GM21576 (cell line): ENCODE measurements at regions not wholly inside any gene's neighbourhood (a gene's known extent, or its start where the extent isn't known, plus 50 kb on each side); places are given as distances from the start of the nearest gene placed in this dataset.

Experiments
- ATAC-seq: cut with Tn5 transposase; IDR thresholded peaks from one replicate; pipeline ENCODE4 v1.9.1; 2021; ENCODE audit warnings: mild to moderate bottlenecking, moderate library complexity; ENCODE audit not compliant: unreplicated experiment

DNA sequence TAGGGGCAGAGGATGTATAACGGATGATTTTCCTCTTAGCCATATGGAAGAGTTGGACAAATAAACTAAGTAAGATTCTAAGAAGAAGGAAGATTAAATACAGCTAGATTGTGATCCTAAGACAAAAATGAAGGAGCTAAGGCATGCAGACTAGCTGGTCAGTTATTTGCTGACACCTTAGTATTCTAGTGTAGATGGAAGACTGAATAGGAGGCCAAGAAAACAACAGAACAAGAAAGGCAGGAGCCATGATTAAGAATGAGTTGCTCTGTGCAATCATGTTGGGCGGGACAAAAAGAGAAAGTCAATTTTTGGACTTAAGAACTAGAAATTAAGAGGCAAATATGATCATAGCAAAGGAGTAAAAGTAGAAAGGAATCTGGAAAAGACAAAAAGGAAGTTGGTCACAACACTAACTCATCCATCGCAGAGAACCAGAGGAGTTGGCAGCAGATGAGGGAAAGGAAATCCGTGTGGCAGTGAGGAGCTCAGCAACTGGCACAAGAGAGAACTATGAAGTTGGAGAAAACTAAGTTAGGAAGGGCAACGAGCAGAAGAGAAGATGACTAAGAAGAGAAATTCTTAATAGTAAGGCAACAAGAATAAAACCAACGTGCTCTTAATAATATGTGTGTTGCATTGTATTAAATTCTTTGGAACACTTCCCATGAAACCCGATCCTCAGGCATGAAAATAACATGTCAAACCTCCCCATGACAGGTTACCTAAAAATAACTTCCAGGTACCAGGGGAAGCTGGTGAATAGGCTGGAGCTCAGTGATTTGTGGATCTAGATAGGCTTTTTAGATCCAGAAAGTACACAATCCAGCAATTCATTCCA lies 234.4 kb downstream of the LTN1 start:
- ATAC-seq = no peak

DNA sequence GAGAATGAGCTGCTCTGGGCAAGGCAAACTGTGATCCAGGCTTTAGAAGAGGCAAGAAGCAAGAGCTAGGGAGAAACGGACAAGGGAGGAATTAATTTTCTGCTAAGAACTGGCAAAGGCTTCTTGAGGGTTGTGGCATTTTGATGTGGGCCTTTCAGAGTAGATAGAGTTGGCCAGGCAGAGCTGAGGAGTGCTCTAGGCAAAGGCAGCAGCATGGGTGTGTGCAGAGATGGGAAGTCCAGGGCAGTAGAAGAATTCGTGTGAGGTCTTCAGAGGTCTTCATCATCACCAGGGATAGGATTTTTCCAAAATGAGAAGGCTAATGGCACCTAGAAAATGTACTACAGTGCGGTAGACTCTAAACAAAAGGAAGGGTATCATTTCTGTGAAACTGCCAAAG lies 237.8 kb downstream of the LTN1 start:
- no peak for ATAC-seq

DNA sequence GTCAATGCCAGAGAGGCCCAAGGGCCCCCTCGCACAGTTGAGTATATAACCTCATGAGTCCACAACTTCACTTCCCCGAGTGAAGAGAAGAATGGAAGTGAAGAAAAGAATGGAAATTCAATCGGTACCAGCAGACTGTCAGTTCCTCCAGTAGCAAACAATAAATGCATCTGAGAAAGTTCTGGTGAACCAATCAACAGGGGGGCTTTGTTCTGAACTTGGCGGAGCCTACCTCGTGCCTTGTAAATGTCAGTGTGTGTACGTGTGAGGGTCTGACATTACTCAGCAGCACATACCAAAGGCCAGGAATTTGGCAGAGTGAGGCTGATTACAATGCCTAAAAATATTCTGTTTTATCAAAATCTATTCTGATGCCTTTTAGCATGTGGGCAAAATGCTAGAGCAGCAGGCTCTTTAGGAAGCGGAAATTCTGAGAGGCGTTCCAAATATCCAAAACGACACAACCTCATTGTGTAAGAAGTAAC lies 238.5 kb downstream of the LTN1 start:
- no peak for ATAC-seq

DNA sequence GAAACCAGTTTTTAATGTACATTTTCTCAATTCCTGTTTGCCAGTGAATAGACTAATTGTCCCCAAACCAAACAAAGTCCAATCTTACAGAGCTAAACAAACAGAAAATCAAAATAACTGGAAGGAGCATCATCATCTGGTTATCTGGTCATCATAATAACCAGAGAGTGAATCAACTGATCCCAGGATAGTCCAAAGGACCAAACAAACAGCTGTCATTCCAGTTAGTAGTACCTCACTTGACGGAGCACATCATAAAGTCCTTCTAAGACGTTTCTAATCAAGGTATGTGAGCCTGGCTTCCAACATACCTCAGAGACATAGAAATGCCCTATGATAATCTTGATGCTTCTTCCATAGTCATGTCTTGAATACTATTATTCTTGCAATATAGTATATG lies 240.5 kb downstream of the LTN1 start:
- no peak for ATAC-seq

DNA sequence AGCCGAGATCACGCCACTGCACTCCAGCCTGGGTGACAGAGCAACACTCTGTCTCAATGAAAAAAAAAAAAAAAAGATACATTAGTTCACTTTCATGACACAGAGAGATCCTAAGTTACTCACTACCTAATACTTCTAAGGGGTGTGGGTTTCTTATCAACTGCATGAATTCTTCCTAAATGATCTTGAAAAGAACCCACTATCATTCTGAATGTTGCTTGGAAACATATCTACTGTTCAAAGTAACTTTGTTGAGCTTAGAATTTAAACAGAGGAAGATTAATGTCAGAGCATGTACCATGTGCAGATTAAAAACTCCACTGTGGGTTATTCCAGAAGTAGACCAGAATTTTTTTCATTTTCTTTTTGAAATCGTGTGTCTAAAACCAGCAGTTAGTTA lies 241.5 kb downstream of the LTN1 start:
- ATAC-seq = no peak

DNA sequence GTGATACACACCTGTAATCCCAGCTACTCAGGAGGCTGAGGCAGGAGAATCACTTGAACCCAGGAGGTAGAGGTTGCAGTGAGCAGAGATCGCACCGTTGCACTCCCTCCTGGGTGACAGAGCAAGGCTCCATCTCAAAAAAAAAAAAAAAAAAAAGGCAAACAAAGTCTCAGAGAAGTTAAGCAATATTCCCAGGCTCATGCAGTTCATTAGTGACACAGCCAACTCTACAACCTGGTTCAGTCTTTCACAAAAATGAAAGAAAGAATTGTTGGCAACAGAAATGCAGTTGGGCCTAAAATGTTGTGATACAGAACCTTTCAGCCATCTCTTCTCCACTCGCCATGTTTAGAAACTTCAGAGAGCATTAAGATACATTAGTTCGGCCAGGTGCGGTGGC lies 242.1 kb downstream of the LTN1 start:
- ATAC-seq = no peak

DNA sequence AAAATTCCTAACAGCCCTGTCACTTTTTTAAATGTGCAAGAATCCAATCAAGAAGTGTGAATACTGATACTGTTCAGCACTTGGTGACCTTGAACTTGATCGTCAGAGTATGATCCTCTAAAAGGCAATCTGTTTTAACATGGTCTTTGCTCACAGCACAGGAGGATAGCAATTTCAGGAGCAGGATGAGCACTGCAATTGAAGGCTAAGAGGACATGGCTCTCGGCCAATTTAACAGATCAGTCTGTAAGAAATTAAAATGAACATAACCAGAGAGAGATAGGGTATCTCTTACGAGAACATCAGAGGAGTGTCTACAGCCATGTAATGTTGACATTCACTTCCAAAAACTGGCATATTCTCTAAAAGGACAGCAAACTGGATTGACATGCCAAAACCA lies 243.1 kb downstream of the LTN1 start:
- no peak for ATAC-seq

DNA sequence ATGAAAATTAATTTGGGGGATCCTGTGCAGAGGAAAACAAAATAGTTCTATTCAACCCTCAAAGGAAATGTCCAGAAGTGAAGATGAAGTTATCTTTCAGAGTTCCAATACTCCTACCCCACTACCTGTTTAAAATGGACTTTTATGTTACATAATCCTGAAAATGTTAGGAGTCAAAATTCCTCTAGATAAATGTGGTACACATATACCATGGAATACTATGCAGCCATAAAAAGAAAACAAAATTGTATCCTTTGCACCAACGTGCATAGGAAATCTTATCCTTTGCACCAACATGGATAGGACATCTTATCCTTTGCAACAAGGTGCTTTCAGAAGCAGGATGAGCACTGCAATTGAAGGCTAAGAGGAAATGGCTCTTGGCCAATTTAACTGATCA lies 245.2 kb downstream of the LTN1 start:
- ATAC-seq = no peak

DNA sequence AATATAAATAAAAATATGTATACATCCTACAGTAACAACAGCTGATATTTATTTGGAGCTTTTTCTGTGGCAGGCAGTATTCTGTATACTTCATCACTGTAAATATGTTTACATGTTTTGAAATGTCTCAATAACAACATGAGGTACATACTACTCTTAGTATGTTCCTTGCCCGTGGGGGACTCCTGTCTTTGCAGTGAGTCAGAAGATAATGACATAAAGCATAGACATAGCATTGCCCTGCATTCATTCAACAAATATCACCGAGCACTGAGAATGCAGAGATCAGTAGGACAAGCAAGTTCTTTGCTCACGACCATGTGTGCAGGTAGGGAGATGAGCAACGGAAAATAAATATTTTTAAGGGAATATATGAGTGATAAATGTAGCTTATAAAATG lies 246.5 kb downstream of the LTN1 start:
- ATAC-seq = no peak

DNA sequence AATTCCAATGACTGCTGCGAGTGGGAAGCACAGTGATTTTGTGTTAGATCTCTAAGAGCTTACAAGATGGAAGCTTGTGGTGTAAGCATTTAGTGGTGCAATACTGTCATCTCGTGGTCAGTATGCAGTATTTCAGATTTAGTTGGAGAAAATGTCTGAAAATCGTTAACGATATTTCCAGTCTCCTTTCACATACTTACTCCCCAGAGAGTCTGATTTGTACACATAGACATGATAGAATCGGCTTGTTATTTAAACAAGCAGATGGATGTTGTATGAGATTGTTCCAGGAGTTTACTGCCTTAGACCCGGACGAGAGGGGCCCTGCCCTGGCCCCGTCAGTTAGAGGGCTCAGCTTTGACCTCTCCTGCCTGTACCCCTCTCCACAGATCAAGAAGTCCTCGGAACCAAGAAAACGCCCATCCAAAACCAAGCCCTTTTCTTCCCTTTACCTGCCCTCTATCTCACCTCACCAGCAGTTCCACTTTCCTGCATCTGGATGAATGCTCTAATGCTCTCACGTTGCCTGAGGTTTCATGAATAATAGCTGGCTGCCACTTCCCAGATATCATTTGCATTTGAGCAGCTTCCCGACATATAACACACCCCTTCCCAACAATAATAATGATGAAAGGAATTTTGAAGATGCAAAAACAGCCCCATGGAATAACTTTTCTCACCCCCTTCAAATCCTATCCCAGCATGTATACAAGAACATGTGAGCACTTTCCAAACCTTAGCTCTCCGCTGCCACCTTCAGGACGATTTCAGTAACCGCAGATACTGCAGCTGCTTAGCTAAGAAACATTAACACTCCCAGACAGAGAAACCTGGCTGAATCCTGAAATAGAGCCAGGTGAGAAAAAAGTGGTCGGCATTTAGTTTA lies 247.3 kb downstream of the LTN1 start:
- peak; percentile 78 for ATAC-seq

DNA sequence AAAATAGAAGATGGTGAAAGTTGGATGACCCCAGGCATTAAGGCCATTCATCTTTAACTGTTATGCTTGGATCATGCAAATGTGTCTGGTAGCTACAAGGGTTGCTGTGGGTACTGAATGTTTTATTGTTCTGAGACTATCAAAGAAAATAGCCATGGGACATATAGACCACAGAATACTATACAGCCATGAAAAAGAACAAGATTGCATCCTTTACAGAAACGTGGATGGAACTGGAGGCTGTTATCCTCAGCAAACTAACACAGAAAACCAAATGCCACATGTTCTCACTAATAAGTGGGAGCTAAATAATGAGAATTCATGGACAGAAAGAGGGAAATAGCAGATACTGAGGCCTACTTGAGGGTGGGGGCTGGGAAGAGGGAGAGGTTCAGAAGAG lies 249.0 kb downstream of the LTN1 start:
- ATAC-seq = no peak

DNA sequence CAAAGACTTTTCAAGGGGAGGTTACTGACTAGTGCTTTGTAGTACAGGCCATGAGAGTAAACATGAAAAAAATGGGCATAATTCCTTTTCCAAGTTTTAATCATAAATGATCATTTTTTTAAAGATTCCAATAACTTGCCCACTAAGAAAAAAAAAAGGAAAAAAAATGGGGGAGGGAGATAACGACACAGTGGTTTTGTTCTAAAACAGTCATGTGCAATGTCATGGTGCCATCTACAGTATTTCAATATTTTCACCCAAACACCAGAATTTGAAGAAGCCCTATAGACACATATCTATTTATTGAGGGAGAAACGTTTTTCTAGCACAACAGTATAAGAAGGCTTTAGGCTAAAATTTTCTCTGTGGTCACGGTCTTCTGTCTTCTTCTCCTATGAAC lies 250.2 kb downstream of the LTN1 start:
- ATAC-seq = no peak

DNA sequence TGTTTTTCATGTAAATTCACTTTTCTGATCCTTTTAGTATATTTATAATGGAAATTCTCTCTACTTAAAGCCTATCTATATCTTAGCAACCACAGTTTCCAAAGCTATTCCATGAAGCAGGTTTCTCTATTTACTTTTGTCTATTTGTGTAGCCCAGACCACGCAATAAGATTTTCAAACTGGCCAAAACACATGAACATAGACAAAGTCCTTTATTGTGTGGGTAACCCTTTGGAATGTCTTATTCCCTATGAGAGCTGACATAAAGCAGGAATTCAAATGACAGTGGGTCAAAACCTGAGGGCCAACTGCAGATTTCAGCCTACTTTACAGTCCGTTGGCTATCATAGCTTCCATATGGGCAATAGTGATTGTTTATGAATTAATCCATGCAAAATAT lies 252.6 kb downstream of the LTN1 start:
- ATAC-seq = no peak

DNA sequence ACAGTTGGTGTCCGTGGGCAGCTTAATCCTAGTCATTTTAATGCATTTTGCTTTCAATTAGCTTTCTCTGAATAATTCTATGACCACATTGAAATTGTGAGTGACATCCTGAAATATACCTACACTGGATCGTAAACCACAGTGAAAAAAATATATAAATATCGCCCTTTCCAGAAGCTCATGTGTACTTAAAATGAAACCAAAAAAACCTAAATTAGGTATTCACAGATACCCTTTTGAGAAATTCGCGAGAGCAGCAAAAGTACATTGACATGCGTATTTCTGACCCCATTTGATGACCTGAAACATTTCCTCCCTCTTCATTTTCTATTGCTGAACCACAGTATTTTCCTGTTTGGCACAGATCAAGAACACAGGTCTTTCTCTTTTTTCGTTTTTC lies 253.8 kb downstream of the LTN1 start:
- no peak for ATAC-seq

DNA sequence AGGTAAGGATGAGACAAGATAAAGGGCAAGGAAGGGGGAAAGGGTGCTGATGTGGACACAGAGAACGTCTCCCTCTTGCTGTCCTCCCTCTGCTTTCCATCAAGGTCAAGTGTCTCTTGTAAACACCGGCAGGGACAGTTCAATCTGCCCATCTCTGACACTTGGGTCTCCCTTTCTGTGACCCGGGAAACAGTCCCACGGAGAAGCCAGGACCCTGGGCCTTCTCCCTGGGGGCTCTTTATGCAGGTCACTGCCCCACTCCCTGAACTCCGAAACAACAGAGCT lies 254.3 kb downstream of the LTN1 start:
- no peak for ATAC-seq

DNA sequence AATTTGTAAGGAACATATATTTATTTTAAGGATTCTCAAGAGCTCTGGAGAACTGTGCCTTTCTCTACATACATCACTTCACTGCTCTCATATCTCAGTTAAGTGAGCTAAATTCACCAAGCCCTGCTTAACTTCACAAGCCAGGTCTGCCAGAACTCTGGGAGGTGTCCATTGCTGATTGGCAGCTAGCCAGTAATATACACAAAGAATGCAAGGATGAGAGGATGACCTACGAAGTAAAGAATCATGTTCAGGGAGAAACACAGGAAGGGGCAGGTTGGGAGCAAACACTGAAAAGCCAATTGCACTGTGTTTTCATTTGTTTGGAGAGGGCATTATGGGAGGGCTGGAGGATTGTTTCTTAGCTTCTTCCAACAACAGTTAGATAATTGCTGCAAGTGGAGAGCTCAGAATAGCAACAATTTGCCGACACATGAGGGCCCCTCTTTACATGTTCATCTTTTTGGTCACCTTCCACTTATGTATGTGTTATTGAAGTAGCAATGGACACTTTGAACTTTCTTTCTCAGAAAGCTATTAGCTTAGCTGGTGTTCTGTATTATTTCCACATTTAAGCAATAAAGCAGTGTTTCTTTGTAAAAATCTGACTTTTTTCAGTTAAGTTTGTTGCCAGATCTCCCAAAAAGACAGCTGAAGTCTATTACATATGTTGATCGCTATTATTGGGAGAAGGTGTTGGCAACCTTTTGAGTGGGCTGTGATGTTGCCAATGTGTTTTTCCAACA lies 254.8 kb downstream of the LTN1 start:
- ATAC-seq = no peak

DNA sequence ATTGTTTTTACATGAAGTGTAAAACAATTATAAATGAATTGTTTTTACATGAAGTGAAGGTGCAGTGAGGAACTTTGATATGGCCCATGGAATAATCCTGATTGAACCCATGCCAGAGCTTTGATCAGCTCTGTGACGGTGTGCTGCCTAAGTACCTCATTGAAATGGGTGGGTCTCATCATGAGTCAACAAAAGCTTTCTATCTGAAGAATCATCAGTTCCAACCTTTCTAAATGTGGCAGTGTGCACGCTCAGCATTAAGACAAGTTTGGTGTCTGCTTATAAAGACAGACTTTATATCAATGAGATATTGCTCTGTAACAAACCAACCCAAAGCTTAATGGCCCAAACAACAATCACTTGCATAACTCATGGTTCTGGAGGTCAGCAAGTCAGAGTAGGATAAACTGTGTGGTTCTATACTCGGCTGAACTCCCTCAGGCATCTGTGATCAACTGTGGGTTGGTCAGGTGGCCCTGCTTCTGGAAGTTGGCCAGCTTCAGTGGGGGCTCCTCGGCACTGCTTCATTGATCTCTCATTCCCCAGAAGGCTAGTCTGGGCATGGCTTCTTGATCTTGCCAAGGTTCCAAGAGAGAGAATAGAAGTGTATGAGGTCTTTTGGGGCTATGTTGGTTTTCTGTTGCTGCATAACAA lies 258.0 kb downstream of the LTN1 start:
- no peak for ATAC-seq

DNA sequence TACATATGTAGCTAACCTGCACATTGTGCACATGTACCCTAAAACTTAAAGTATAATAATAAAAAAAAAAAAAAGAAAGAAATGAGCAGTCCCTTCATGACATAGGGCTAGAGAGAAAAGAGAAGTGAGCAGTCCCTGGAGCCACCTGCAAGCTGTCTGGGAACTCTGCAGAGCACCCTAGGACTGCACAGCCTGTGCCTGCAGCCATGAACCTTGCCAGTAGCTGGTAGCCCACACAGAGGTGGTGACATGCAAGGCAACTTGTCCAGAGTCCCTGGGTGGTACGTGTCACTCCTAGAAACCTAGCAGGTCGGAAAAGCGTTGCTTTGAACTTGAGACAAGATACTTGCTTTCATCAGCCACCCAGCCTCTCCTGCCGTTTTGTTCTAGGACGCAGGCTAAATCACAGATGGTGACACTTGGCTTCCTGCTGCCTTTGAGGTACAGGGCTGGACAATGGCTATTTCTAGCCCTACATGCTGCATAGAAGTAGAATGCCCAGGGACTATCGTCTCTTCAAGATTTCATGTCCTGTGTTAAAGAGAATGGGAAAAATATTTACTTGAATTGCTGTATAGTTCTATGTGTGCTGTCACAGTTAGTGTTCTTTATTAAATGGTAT lies 260.9 kb downstream of the LTN1 start:
- no peak for ATAC-seq

DNA sequence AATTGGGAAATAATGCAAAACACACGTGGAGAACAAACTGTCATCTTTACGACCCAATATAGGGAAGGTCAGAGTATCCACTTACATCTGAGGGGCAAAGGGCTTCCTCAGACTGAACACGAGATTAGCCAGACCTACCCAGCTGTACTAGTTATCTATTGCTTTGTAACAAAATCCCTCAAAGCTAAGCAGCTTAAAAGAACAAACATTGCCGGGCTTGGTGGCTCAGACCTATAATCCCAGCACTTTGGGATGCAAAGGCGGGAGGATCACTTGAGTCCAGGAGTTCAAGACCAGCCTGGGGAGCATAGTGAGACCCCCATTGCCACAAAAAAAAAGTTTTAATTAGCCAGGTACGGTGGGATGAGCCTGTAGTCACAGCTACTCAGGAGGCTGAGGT lies 262.8 kb downstream of the LTN1 start:
- no peak for ATAC-seq

DNA sequence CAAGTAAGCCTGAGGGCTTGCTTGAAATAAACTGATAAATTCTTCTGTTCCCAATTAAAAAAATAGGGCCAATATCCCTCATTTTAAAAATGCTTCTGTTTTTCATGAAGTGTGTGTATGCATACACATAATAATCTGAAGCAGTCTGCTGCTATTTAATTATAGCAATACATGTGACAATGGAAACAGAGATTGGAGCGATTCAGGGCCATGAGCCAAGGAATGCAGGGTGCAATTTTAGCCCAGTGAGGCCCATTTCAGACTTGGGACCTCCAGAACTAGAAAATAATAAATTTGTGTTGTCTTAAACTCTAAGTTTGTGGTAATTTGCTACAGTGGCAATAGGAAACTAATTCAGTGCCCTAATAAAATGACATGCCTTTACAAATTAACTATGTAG lies 264.9 kb downstream of the LTN1 start:
- no peak for ATAC-seq

DNA sequence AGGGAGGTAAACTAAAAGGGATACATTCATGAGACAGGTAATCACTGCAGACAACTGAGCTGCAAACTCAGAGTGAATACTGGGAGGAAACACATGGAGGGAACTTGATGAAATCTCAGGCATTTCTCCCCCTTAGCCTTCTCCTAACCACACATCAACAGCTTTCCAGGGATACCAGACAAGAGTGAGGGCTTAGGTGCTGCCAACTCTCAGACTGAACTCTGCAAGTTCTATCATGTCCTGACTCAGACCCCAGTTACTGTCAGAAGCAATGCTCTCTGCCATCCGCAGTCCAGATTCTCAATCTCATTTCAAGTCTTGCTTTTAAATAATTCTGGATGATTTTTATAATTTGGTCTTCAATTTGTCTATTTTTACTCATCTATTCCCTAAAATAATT lies 267.3 kb downstream of the LTN1 start:
- ATAC-seq = no peak
